Liver (tissue), 8 donors: ENCODE measurements at regions not wholly inside any gene's neighbourhood (a gene's known extent, or its start where the extent isn't known, plus 50 kb on each side); places are given as distances from the start of the nearest gene placed in this dataset.

ENCODE experiments used
- DNase-seq: peaks from one replicate; pipeline ENCODE4 v3.0.0-alpha.2; 2017; ENCODE audit warnings: low spot score
- H3K27ac ChIP-seq, 2 donors: one replicate each; pipeline ENCODE4 v1.7.0; 2013; ENCODE audit warnings: inconsistent platforms in 2 of 2, low read length in 2 of 2, control low read depth in 1 of 2, low read depth in 1 of 2, mild to moderate bottlenecking in 1 of 2
- H3K27me3 ChIP-seq, 4 donors: one replicate each; pipeline versions ENCODE4 v1.6.1 to v1.7.0; 2013; ENCODE audit warnings: low read length in 3 of 4, inconsistent platforms in 1 of 4, mild to moderate bottlenecking in 1 of 4, moderate library complexity in 1 of 4; ENCODE audit not compliant: control insufficient read depth in 4 of 4, insufficient read depth in 4 of 4
- H3K36me3 ChIP-seq, 4 donors: one replicate each; pipeline versions ENCODE4 v1.6.1 to v1.7.0; 2013; ENCODE audit warnings: low read length in 3 of 4, mild to moderate bottlenecking in 3 of 4, low read depth in 1 of 4, moderate library complexity in 1 of 4; ENCODE audit not compliant: control insufficient read depth in 4 of 4, insufficient read depth in 3 of 4
- H3K4me1 ChIP-seq, 4 donors: one replicate each; pipeline versions ENCODE4 v1.6.1 to v1.7.0; 2013; ENCODE audit warnings: low read length in 3 of 4, mild to moderate bottlenecking in 3 of 4, moderate library complexity in 1 of 4; ENCODE audit not compliant: control insufficient read depth in 4 of 4, insufficient read depth in 4 of 4
- H3K4me3 ChIP-seq, 3 donors: one replicate each; pipeline versions ENCODE4 v1.6.1 to v1.7.0; 2013; ENCODE audit warnings: low read length in 3 of 3, control low read depth in 1 of 3, low read depth in 1 of 3, mild to moderate bottlenecking in 1 of 3
- H3K9ac ChIP-seq, 2 donors: one replicate each; pipeline ENCODE4 v1.7.0; 2013; ENCODE audit warnings: low read length in 2 of 2, mild to moderate bottlenecking in 2 of 2, moderate library complexity in 2 of 2, control low read depth in 1 of 2, low read depth in 1 of 2
- H3K9me3 ChIP-seq, 4 donors: one replicate each; pipeline versions ENCODE4 v1.6.1 to v1.7.0; 2013; ENCODE audit warnings: low read length in 3 of 4; ENCODE audit not compliant: control insufficient read depth in 4 of 4
- ATF3 ChIP-seq: IDR thresholded peaks from 2 replicates; pipeline ENCODE4 v1.6.1; 2016; ENCODE audit warnings: antibody characterized with exemption
- CTCF ChIP-seq: fragments of 150-350 bp; IDR thresholded peaks from 2 replicates; pipeline ENCODE4 v1.5.1; 2017; ENCODE audit warnings: improper control_type of control experiment, low read depth, low read length; ENCODE audit not compliant: missing input control
- EGR1 ChIP-seq, 2 donors: IDR thresholded peaks; 2 replicates each; pipeline ENCODE4 v1.6.1; 2016 to 2018; ENCODE audit warnings: antibody characterized with exemption in 2 of 2, low read depth in 2 of 2
- FOXA1 ChIP-seq: IDR thresholded peaks from 2 replicates; pipeline ENCODE4 v1.6.1; 2016; ENCODE audit warnings: antibody characterized with exemption
- FOXA2 ChIP-seq: IDR thresholded peaks from 2 replicates; pipeline ENCODE4 v1.6.1; 2016; ENCODE audit warnings: antibody characterized with exemption
- GABPA ChIP-seq, 2 donors: IDR thresholded peaks in 1 of 2; conservative IDR thresholded peaks in 1 of 2; 2 replicates each; pipeline ENCODE4 v1.6.1; 2016; ENCODE audit warnings: antibody characterized with exemption in 2 of 2, mild to moderate bottlenecking in 1 of 2, moderate library complexity in 1 of 2
- HNF4A ChIP-seq, 2 donors: conservative IDR thresholded peaks; 2 replicates each; pipeline ENCODE4 v1.6.1; 2016; ENCODE audit warnings: antibody characterized with exemption in 2 of 2, mild to moderate bottlenecking in 2 of 2
- HNF4G ChIP-seq: IDR thresholded peaks from 2 replicates; pipeline ENCODE4 v1.6.1; 2016; ENCODE audit warnings: antibody characterized with exemption
- JUND ChIP-seq, 2 donors: IDR thresholded peaks; 2 replicates each; pipeline ENCODE4 v1.6.1; 2016; ENCODE audit warnings: antibody characterized with exemption in 2 of 2
- NR2F2 ChIP-seq: IDR thresholded peaks from 2 replicates; pipeline ENCODE4 v1.6.1; 2016; ENCODE audit warnings: antibody characterized with exemption
- RAD21 ChIP-seq, 2 donors: IDR thresholded peaks; 2 replicates each; pipeline ENCODE4 v1.6.1; 2016; ENCODE audit warnings: antibody characterized with exemption in 2 of 2, mild to moderate bottlenecking in 2 of 2
- RXRA ChIP-seq, 2 donors: IDR thresholded peaks; 2 replicates each; pipeline ENCODE4 v1.6.1; 2017 to 2018; ENCODE audit warnings: antibody characterized with exemption in 2 of 2, mild to moderate bottlenecking in 1 of 2
- SP1 ChIP-seq: IDR thresholded peaks from 2 replicates; pipeline ENCODE4 v1.6.1; 2018; ENCODE audit warnings: antibody characterized with exemption, mild to moderate bottlenecking
- TAF1 ChIP-seq: conservative IDR thresholded peaks from 2 replicates; pipeline ENCODE4 v1.6.1; 2016; ENCODE audit warnings: antibody characterized with exemption, mild to moderate bottlenecking
- YY1 ChIP-seq: IDR thresholded peaks from 2 replicates; pipeline ENCODE4 v1.6.1; 2016; ENCODE audit warnings: antibody characterized with exemption, mild to moderate bottlenecking
- ZBTB33 ChIP-seq: IDR thresholded peaks from 2 replicates; pipeline ENCODE4 v1.6.1; 2016; ENCODE audit warnings: antibody characterized with exemption
- WGBS: extraction: QIAGEN DNeasy Blood & Tissue Kit; methylation state at CpG from one replicate; pipeline ENCODE4 v1.1.7; 2013; 5-methylcytosine and 5-hydroxymethylcytosine counted together
- TF ChIP-seq, protein P1 (sequence below): IDR thresholded peaks from 2 replicates; pipeline ENCODE4 v1.6.1; 2016; ENCODE audit warnings: antibody characterized with exemption
- TF ChIP-seq, protein P2 (sequence below): IDR thresholded peaks from 2 replicates; pipeline ENCODE4 v1.6.1; 2016; ENCODE audit warnings: antibody characterized with exemption, mild to moderate bottlenecking
- donor health status: healthy.
- donor health status: healthy.
- donor health status: healthy.
- donor health status: healthy.
- donor health status: healthy.

DNA sequence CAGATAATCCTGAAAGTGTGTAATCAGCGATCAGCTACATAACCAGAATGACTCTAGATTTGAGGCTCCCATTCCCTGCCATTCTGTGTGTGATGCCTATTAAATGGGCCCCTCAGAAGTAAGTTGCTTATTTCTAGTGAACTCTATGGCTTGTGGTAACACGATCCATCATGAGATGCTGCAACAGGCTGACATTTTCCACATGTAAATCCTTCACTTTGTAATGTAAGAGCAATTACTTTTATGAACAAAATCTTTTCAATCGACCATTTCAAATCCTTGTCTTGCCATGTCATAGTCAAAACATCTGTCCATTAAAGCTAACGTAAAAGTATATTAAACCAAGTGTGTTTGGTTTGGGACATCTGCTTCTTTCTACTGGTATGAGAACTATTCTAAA is 175.9 kb upstream of the ETAA1 start:
- no peak overlapping the region for H3K27ac ChIP-seq
- TF ChIP-seq HNF4A (conservative IDR thresholded peaks at IDR 0.05) (no peak), HNF4G (no peak), NR2F2 (no peak)
- TF ChIP-seq, protein P1, sequence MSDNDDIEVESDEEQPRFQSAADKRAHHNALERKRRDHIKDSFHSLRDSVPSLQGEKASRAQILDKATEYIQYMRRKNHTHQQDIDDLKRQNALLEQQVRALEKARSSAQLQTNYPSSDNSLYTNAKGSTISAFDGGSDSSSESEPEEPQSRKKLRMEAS, result no peak
- H3K9me3 ChIP-seq, result no peaks in the 10 kb centered on the region
- no peaks in the 10 kb centered on the region for H3K4me1 ChIP-seq
- H3K36me3 ChIP-seq, result no peaks in the 10 kb centered on the region
- no peaks in the 10 kb centered on the region for H3K27me3 ChIP-seq
- DNase-seq, result no peak
- H3K4me3 ChIP-seq, result no peak overlapping the region
- H3K9ac ChIP-seq, result no peak overlapping the region
- WGBS, result 85% methylated on average over 4 of the region's 4 CpGs

DNA sequence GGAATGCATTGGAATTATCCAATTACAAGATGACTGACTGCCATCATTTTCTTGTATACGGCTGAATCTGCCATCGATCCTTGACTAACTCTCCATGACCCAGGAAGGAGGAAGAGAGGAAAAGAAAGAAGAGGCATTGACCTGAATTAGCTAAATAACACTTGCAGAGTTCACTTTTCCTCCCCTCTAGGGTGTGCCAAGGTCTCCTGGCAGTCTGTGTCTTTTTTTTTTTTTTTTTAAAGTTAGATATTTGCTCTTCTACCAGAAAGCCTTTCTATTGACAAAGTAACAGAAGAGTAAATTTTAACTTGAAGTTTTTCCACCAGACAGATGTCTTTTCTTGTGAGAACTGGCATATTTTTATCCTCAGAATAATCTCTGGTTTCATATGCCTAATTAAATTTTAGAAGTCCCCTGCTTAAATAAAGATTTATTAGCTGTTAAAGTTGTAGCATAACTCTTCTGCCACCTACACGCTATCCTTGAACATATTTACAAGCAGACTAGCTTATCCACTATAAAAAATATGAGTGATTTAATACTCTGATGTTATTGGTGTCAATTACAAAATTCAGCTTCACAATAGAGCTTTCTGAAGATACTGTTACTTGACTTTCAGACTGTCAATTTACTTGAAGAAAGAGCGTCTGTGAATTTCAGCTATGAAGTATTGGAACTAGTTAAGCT is 171.7 kb upstream of the ETAA1 start:
- DNase-seq, result no peak
- Histone ChIP-seq H3K27me3 (peaks cover 0 to 3% (median 0%) of the 10 kb centered on the region in 4 donors), H3K4me3 (no peak overlapping the region), H3K27ac (no peak overlapping the region), H3K9me3 (no peaks in the 10 kb centered on the region), H3K36me3 (no peaks in the 10 kb centered on the region), H3K9ac (no peak overlapping the region), H3K4me1 (no peaks in the 10 kb centered on the region)
- WGBS, result 89% methylated on average over 4 of the region's 4 CpGs
- TF ChIP-seq, protein P1, result no peak
- TF ChIP-seq ZBTB33, result no peak
- TF ChIP-seq CTCF, result no peak
- no peak for TF ChIP-seq TAF1
- TF ChIP-seq HNF4G, result no peak
- no peak for TF ChIP-seq SP1
- TF ChIP-seq RAD21 (IDR thresholded peaks at IDR 0.05), result no peak
- TF ChIP-seq YY1, result no peak
- no peak for TF ChIP-seq ATF3
- no peak for TF ChIP-seq EGR1 (IDR thresholded peaks at IDR 0.05; ENCODE audit: low read depth in 2 of 2)
- TF ChIP-seq FOXA1, result no peak
- TF ChIP-seq FOXA2, result no peak
- no peak for TF ChIP-seq HNF4A (conservative IDR thresholded peaks at IDR 0.05)
- TF ChIP-seq GABPA (IDR thresholded peaks at IDR 0.05 in 1 of 2, conservative IDR thresholded peaks at IDR 0.05 in 1 of 2), result no peak
- no peak for TF ChIP-seq RXRA (IDR thresholded peaks at IDR 0.05)
- TF ChIP-seq, protein P2, sequence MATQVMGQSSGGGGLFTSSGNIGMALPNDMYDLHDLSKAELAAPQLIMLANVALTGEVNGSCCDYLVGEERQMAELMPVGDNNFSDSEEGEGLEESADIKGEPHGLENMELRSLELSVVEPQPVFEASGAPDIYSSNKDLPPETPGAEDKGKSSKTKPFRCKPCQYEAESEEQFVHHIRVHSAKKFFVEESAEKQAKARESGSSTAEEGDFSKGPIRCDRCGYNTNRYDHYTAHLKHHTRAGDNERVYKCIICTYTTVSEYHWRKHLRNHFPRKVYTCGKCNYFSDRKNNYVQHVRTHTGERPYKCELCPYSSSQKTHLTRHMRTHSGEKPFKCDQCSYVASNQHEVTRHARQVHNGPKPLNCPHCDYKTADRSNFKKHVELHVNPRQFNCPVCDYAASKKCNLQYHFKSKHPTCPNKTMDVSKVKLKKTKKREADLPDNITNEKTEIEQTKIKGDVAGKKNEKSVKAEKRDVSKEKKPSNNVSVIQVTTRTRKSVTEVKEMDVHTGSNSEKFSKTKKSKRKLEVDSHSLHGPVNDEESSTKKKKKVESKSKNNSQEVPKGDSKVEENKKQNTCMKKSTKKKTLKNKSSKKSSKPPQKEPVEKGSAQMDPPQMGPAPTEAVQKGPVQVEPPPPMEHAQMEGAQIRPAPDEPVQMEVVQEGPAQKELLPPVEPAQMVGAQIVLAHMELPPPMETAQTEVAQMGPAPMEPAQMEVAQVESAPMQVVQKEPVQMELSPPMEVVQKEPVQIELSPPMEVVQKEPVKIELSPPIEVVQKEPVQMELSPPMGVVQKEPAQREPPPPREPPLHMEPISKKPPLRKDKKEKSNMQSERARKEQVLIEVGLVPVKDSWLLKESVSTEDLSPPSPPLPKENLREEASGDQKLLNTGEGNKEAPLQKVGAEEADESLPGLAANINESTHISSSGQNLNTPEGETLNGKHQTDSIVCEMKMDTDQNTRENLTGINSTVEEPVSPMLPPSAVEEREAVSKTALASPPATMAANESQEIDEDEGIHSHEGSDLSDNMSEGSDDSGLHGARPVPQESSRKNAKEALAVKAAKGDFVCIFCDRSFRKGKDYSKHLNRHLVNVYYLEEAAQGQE, result no peak
- no peak for TF ChIP-seq JUND (IDR thresholded peaks at IDR 0.05)
- no peak for TF ChIP-seq NR2F2
